Activated T-helper 17 cell treated with anti-CD3 and anti-CD28 coated beads, Interleukin-2, amount 50 U/mL, for 72 hours (primary cell): ENCODE measurements at regions not wholly inside any gene's neighbourhood (a gene's known extent, or its start where the extent isn't known, plus 50 kb on each side); places are given as distances from the start of the nearest gene placed in this dataset.
"Not testable (repeated sequence)": the region's sequence is repeated elsewhere in the genome, so short reads cannot be mapped to it uniquely, and the experiment has no call there.

Experiments used
- ATAC-seq: fragments of 150-1000 bp; cut with Tn5 transposase; replicated peaks from 2 replicates; pipeline ENCODE4 v1.10.0; 2021; ENCODE audit warnings: mild to moderate bottlenecking, moderate library complexity
- H3K27ac Mint-ChIP-seq: one replicate; pipeline ENCODE4 v1.8.0; 2022; ENCODE audit warnings: mixed read lengths
- H3K27me3 Mint-ChIP-seq: one replicate; pipeline ENCODE4 v1.8.0; 2022; ENCODE audit warnings: mixed read lengths
- H3K36me3 Mint-ChIP-seq: one replicate; pipeline ENCODE4 v1.8.0; 2022; ENCODE audit warnings: low read depth, mild to moderate bottlenecking, mixed read lengths
- H3K4me1 Mint-ChIP-seq: one replicate; pipeline ENCODE4 v1.8.0; 2022; ENCODE audit warnings: mixed read lengths
- H3K4me3 Mint-ChIP-seq: one replicate; pipeline ENCODE4 v1.8.0; 2022; ENCODE audit warnings: mild to moderate bottlenecking, mixed read lengths
- H3K9me3 Mint-ChIP-seq: one replicate; pipeline ENCODE4 v1.8.0; 2022; ENCODE audit warnings: mixed read lengths

DNA sequence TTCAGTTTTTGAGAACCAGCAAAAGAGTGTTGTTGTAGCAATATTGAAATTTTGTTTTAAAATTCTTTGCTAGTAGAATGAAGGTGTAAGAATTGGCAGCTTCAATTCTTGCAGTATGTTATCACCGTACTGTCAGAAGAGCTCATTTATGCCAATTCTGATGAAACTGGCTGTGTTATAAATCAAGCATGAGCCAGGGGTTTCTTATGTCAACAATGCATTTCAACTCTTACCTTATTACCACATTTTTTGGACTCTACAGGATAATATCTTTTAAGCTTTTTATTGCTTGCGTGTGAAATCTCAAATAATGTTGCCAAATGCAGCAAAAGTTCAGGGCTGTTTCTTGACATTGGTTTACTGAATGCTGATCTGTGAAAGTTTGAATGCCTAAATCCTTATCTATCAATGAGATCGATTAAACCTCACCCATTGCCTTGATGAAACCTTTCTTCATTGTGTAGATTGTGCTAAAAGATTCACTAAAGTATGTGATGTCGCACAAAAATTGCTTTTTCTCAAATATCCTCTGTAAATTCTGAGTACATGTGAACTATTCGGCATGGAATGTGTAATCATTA, 1389.3 kb upstream of the ZEB2 start:
- ATAC-seq: no peak
- no peaks in the 10 kb centered on the region for H3K27me3 Mint-ChIP-seq

DNA sequence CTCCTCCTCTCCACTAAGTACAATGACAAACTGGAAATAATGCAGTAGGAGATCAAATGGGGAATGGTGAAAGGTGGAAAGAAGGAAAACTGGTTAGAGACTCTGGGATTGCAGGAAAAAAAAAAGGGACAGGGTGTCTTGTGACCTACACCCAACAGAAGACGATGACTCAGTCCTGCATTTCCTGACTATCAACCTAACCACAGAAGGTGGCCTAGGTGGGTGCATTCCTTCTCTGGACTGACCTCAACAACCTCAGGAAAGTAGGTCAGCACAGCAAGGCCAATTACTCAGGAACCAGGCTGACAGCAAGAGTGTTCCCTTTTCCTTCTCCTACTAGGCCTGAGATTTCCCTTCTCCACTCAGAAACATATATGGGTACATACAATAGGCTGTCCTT, 1386.4 kb upstream of the ZEB2 start:
- H3K4me3 Mint-ChIP-seq: no peak overlapping the region
- H3K4me1 Mint-ChIP-seq: no peaks in the 10 kb centered on the region
- peaks cover 5% of the 10 kb centered on the region for H3K9me3 Mint-ChIP-seq
- H3K27ac Mint-ChIP-seq: no peak overlapping the region
- no peaks in the 10 kb centered on the region for H3K36me3 Mint-ChIP-seq
- no peak for ATAC-seq
- H3K27me3 Mint-ChIP-seq: no peaks in the 10 kb centered on the region

More for the DNA sequence above, 1389.3 kb upstream of the ZEB2 start:
- no peaks in the 10 kb centered on the region for H3K4me1 Mint-ChIP-seq
- no peaks in the 10 kb centered on the region for H3K36me3 Mint-ChIP-seq
- no peaks in the 10 kb centered on the region for H3K9me3 Mint-ChIP-seq
- H3K27ac Mint-ChIP-seq: no peak overlapping the region
- no peak overlapping the region for H3K4me3 Mint-ChIP-seq

DNA sequence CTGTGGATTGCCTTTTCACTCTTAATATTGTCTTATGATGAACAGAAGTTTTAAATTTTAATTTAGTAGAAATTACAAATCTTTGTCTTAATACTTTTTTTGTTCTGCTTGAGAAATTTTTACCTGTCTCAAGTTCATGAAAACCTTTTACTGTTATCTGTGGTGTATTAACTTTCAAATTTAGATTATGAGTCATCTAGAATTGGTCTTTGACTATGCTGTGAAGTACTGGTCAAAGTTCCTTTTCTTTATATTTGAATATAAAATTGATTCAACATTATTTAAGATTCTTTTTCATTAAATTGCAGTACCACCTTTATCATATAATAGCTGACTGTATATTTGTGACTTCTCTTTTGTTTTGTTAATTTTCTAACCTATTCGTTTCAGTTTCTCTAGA, 1385.5 kb upstream of the ZEB2 start:
- Mint-ChIP-seq H3K36me3 (no peaks in the 10 kb centered on the region), H3K27ac (no peak overlapping the region), H3K9me3 (peaks cover 5% of the 10 kb centered on the region), H3K4me1 (no peaks in the 10 kb centered on the region), H3K27me3 (no peaks in the 10 kb centered on the region), H3K4me3 (no peak overlapping the region)
- no peak for ATAC-seq

DNA sequence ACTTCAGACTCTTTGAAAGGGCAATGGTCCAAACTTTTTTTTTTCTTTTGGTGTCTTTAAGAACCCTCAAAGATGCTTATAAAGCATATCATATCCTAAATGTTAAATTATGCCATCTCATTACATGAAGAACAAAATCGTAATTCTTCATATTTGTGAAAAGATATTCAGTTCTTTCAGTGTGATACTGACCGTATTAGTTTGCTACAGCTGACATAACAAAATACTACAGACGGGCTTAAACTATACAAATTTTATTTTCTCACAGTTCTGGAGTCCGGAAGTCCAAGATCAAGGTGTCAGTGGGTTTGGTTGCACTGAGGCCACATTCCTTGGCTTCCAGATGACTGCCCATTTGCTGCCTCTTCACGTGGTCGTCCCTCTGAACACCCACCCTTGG, 1377.2 kb upstream of the ZEB2 start:
- Mint-ChIP-seq H3K27me3 (no peaks in the 10 kb centered on the region), H3K4me3 (no peak overlapping the region), H3K36me3 (no peaks in the 10 kb centered on the region), H3K27ac (no peak overlapping the region), H3K4me1 (no peaks in the 10 kb centered on the region), H3K9me3 (peaks cover 18% of the 10 kb centered on the region)
- ATAC-seq: no peak

DNA sequence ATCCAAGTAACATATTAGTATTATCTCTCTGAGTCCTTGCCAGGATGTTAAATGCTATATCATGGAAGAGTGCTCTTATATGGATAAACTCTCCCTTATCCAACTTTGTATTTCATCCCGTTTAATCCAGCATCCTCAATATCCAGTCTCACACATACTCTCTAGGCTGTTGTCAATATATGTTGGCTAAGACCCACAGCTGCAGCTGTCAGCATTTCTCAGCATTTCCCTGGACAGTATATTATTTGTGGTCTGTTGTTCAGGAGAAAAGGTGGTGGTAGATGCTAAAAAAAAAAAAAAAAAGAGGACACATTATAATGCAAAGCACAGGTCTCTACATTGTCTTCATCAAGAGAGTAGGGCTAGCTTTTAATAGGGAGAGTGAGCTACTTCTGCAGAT, 1368.0 kb upstream of the ZEB2 start:
- H3K9me3 Mint-ChIP-seq: peaks cover 16% of the 10 kb centered on the region
- no peaks in the 10 kb centered on the region for H3K27me3 Mint-ChIP-seq
- H3K4me1 Mint-ChIP-seq: no peaks in the 10 kb centered on the region
- no peaks in the 10 kb centered on the region for H3K36me3 Mint-ChIP-seq
- ATAC-seq: no peak
- H3K4me3 Mint-ChIP-seq: no peak overlapping the region
- no peak overlapping the region for H3K27ac Mint-ChIP-seq

DNA sequence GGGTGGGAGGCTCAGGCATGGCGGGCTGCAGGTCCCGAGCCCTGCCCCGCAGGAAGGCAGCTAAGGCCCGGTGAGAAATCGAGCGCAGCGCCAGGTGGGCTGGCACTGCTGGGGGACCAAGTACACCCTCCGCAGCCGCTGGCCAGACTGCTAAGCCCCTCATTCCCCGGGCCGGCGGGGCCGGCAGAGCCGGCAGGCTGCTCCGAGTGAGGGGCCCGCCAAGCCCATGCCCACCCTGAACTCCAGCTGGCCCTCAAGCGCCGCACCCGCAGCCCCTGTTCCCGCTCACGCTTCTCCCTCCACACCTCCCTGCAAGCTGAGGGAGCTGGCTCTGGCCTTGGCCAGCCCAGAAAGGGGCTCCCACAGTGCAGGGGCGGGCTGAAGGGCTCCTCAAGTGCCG, 1361.1 kb upstream of the ZEB2 start:
- peaks cover 11% of the 10 kb centered on the region for H3K9me3 Mint-ChIP-seq
- H3K4me1 Mint-ChIP-seq, H3K27me3 Mint-ChIP-seq, H3K4me3 Mint-ChIP-seq, H3K36me3 Mint-ChIP-seq, ATAC-seq, H3K27ac Mint-ChIP-seq: not testable (repeated sequence)

DNA sequence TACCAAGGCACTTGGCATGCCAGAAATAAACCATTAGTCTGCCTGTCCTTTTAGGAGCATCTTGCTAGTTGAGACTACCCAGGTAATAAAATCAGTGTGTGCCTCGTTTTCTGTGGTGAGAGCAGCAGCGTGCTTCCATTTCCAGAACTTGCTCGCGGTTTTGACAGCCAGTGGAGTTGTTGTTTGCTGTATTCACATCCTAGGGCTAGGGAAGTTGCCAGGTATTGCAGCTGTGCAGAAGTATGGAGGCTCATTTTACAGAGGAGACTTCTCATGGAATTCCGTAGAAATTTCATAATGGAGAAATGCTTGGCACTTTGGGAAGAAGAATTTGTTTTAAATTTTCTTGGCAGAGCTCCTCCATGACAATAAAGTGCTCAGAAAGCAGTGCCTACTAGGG, 1355.1 kb upstream of the ZEB2 start:
- H3K4me1 Mint-ChIP-seq: no peaks in the 10 kb centered on the region
- no peaks in the 10 kb centered on the region for H3K27me3 Mint-ChIP-seq
- H3K4me3 Mint-ChIP-seq: no peak overlapping the region
- no peak overlapping the region for H3K27ac Mint-ChIP-seq
- H3K36me3 Mint-ChIP-seq: no peaks in the 10 kb centered on the region
- no peak for ATAC-seq
- peaks cover 14% of the 10 kb centered on the region for H3K9me3 Mint-ChIP-seq

DNA sequence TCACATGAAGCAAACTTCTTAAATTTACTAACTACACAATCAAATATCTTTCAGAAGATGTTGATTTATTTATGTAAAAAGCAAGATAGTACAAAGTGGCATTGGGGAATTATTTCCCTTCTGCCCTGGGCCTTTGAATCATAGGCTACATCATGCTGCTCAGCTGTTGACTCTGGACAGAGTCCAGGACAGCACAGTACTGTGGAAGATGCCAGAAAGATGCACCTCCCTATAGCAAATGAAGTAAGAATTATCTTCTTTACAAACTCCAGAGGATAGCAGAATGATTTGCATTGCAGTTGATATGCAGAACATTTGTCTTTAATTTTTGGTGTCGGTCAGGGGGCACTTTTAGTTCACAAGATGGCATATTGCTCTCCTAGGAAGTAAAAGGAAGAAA, 1354.5 kb upstream of the ZEB2 start:
- Mint-ChIP-seq H3K27ac (no peak overlapping the region), H3K9me3 (peaks cover 14% of the 10 kb centered on the region), H3K36me3 (no peaks in the 10 kb centered on the region), H3K27me3 (no peaks in the 10 kb centered on the region), H3K4me3 (no peak overlapping the region), H3K4me1 (no peaks in the 10 kb centered on the region)
- ATAC-seq: no peak

DNA sequence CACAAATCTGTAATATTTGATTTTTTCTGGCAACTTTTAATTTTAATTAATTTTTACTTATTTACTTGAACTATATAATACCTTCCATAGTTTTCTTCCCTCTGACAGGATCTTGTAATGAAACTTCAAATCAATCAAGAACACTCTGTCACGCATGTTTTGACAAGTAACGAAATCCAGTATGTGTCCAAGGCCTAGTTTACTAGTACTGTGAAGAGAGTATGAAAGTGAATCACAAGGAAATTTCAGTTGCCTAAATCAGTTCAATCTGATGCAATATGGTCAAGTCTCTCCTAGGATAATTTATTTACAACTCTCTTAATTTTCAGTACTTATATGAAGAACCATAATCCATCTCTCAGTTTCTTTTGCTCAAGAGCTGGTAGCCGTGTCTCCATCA, 1344.6 kb upstream of the ZEB2 start:
- no peak overlapping the region for H3K27ac Mint-ChIP-seq
- H3K36me3 Mint-ChIP-seq: no peaks in the 10 kb centered on the region
- no peaks in the 10 kb centered on the region for H3K4me1 Mint-ChIP-seq
- H3K4me3 Mint-ChIP-seq: no peak overlapping the region
- peaks cover 3% of the 10 kb centered on the region for H3K9me3 Mint-ChIP-seq
- H3K27me3 Mint-ChIP-seq: no peaks in the 10 kb centered on the region
- no peak for ATAC-seq

DNA sequence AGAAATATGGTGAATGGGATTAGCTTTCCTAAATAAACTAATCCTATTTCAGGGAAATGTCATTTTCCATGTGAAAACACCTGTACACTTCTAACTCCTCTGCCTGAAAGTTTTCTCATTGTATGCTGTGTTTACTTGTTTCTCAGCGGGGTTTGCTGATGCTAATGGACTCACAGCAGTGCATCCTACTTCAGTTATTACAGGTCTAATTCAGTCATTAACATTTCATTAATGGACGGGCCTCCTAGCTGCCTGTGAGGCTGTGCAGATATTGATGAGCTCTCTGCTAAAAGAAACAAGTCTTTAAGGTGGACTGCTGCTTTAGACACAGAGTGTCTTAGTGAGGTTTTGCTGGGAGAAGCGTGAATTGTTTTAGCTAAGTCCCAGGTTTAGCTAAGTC, 1342.0 kb upstream of the ZEB2 start:
- no peak overlapping the region for H3K27ac Mint-ChIP-seq
- peaks cover 3% of the 10 kb centered on the region for H3K9me3 Mint-ChIP-seq
- no peaks in the 10 kb centered on the region for H3K27me3 Mint-ChIP-seq
- no peak overlapping the region for H3K4me3 Mint-ChIP-seq
- no peak for ATAC-seq
- no peaks in the 10 kb centered on the region for H3K36me3 Mint-ChIP-seq
- H3K4me1 Mint-ChIP-seq: no peaks in the 10 kb centered on the region

DNA sequence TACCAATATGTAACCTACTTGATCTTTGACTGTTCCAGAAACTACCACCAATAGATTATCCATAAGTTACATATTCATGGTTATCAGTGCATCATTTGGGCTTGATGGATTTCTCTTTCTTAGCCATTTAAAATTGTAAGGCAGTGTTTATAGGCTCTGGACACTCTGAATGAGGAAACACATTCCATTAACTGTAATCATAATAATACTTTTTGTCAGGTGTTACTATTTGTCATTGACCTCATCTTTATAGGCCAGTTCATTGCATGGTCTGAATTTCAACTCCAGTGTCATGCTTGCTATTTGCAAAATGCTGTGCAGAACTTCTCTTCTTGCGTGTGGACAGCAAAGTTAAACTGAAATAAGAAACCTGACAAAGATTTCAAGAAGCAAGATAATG, 1340.2 kb upstream of the ZEB2 start:
- H3K4me3 Mint-ChIP-seq: no peak overlapping the region
- H3K27ac Mint-ChIP-seq: no peak overlapping the region

DNA sequence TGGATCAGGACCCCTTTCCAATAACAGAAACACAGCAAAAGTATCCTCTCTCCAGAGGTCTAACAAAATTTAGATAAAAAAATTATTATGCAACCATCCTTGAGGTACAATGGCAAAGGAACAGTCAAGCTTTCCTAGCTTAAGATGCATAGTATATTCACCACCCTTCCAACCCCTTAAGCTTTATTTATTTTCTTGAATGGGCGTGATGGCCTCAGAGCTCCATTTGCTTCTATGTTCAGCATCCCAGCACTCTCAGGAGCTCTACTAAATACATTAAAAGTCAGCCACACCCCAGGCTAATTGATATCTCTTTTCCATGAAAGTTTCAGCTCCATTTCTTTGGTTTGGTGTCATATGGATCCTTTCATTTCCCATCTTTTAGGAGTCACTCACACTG, 1335.2 kb upstream of the ZEB2 start:
- Mint-ChIP-seq H3K36me3 (no peaks in the 10 kb centered on the region), H3K27me3 (no peaks in the 10 kb centered on the region), H3K4me1 (no peaks in the 10 kb centered on the region), H3K9me3 (no peaks in the 10 kb centered on the region), H3K4me3 (no peak overlapping the region), H3K27ac (no peak overlapping the region)
- no peak for ATAC-seq

More for the DNA sequence above, 1340.2 kb upstream of the ZEB2 start:
- Mint-ChIP-seq H3K36me3 (no peaks in the 10 kb centered on the region), H3K27me3 (no peaks in the 10 kb centered on the region), H3K9me3 (peaks cover 2% of the 10 kb centered on the region), H3K4me1 (no peaks in the 10 kb centered on the region)
- no peak for ATAC-seq

DNA sequence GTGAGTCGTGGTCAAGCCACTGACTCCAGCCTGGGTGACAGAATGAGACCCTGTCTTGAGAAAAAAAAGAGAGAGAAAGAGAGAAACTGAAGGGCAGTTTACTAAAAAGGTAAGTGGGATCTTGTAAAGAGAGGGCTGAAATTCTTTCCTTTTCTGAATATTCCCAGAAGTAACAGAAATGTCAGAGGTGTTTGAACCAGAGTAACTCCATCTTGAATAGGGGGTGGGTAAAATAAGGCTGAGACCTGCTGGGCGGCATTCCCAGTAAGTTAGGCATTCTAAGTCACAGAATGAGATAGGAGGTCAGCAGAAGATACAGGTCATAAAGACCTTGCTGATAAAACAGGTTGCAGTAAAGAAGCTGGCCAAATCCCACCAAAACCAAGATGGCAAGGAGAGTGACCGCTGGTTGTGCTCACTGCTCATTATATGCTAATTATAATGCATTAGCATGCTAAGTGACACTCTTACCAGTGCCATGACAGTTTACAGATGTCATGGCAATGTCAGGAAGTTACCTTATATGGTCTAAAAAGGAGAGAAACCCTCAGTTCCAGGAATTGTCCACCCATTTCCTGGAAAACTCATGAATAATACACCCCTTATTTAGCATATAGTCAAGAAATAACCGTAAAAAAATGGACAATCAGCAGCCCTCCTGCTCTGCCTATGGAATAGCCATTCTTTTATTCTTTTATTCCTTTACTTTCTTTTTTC, 1334.3 kb upstream of the ZEB2 start:
- Mint-ChIP-seq H3K27ac (no peak overlapping the region), H3K4me1 (no peaks in the 10 kb centered on the region), H3K4me3 (no peak overlapping the region), H3K27me3 (no peaks in the 10 kb centered on the region), H3K9me3 (no peaks in the 10 kb centered on the region), H3K36me3 (no peaks in the 10 kb centered on the region)
- no peak for ATAC-seq

DNA sequence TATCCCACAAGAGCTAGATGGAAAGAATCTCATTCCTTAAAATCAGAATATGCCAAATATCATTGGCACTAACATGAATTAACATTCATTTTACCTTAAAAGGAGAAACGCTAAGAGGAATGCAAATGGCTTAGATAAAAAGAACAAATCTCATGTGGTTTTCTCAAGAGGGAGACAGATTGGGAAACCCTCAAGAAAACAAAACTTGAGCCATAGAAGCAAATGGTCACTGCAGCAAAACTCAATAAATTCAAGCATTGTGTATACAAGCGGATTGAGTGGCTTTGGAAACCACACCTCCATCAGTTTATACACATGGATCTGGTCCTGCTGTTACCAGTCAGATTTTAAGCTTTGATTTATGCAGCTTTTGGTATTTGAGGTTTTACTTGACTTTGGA, 1331.8 kb upstream of the ZEB2 start:
- ATAC-seq: no peak
- no peaks in the 10 kb centered on the region for H3K9me3 Mint-ChIP-seq

DNA sequence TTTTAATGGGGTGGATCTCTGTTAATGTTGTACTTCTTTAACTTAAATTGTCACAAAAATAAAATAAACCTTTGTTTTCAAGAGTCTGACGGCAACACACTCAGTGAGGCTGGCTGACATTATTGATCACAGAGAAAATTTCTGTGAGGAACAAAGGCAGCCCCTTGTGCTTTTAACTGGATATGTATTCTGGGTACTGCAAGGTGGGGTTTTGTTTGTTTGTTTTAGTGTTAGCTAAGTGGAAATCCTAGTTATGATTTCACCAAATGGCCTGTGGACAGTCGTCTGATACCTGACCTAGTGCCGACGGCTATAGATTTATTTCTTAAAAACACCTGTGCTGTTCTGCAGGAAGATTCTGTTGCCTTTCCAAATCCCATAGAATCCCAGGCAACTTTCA, 1329.5 kb upstream of the ZEB2 start:
- ATAC-seq: no peak
- Mint-ChIP-seq H3K4me3 (no peak overlapping the region), H3K4me1 (no peaks in the 10 kb centered on the region), H3K27me3 (no peaks in the 10 kb centered on the region), H3K9me3 (no peaks in the 10 kb centered on the region), H3K36me3 (no peaks in the 10 kb centered on the region), H3K27ac (no peak overlapping the region)

More for the DNA sequence above, 1331.8 kb upstream of the ZEB2 start:
- no peak overlapping the region for H3K4me3 Mint-ChIP-seq
- H3K36me3 Mint-ChIP-seq: no peaks in the 10 kb centered on the region
- H3K27ac Mint-ChIP-seq: no peak overlapping the region
- H3K4me1 Mint-ChIP-seq: no peaks in the 10 kb centered on the region
- no peaks in the 10 kb centered on the region for H3K27me3 Mint-ChIP-seq

DNA sequence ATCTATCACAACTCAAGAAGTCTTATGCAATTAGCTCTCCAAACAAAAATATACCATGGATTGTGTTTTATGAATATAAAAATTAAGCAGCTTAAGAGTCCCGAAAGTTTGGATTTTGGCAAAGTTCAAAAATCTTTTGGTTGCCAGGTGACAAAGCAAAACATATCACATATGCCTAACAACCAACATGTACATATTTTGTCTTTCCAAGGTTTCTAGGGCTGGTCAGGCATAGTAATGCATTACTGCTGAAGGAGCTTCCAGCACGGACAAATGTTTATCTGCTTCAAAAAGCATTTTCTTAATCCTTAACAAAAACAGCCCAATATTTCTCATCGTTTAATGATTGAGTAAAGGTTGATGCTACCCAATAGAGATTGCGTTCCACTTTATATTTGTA, 1327.1 kb upstream of the ZEB2 start:
- Mint-ChIP-seq H3K27ac (no peak overlapping the region), H3K4me1 (no peaks in the 10 kb centered on the region), H3K9me3 (no peaks in the 10 kb centered on the region), H3K36me3 (no peaks in the 10 kb centered on the region), H3K4me3 (no peak overlapping the region), H3K27me3 (no peaks in the 10 kb centered on the region)
- no peak for ATAC-seq
